Activated CD8-positive, alpha-beta T cell treated with anti-CD3 and anti-CD28 coated beads, Interleukin-2, amount 10 ng/mL, durations not matched to agents 7 days and 5 days (primary cell): ENCODE measurements at regions not wholly inside any gene's neighbourhood (a gene's known extent, or its start where the extent isn't known, plus 50 kb on each side); places are given as distances from the start of the nearest gene placed in this dataset.

Experiments
- ATAC-seq: fragments of 150-1000 bp; cut with Tn5 transposase; one replicate; pipeline ENCODE4 v1.10.0; 2021; ENCODE audit warnings: moderate library complexity
- CTCF ChIA-PET: fragments of 350-600 bp; sonication (Branson Sonifier 250); formaldehyde crosslinking; loops from one replicate; lab custom pipeline; 2021; ENCODE audit warnings: antibody characterized with exemption; lab: Charles Lee
- POLR2A ChIA-PET: fragments of 350-600 bp; sonication (Branson Sonifier 250); formaldehyde crosslinking; loops from one replicate; lab custom pipeline; 2021; ENCODE audit warnings: antibody characterized with exemption; lab: Charles Lee
- DNase-seq: peaks from one replicate; pipeline ENCODE4 v3.0.0-alpha.2; 2020
- H3K27ac Mint-ChIP-seq: one replicate; pipeline ENCODE4 v1.8.0; 2021; ENCODE audit warnings: mild to moderate bottlenecking, mixed read lengths
- H3K27me3 Mint-ChIP-seq: one replicate; pipeline ENCODE4 v1.8.0; 2021; ENCODE audit warnings: low read depth, mixed read lengths
- H3K36me3 Mint-ChIP-seq: one replicate; pipeline ENCODE4 v1.8.0; 2021; ENCODE audit warnings: low read depth, mixed read lengths
- H3K4me1 Mint-ChIP-seq: one replicate; pipeline ENCODE4 v1.8.0; 2021; ENCODE audit warnings: low read depth, mixed read lengths
- H3K4me3 Mint-ChIP-seq: one replicate; pipeline ENCODE4 v1.8.0; 2021; ENCODE audit warnings: mild to moderate bottlenecking, mixed read lengths
- H3K9me3 Mint-ChIP-seq: one replicate; pipeline ENCODE4 v1.8.0; 2022; ENCODE audit warnings: mixed read lengths; ENCODE audit not compliant: insufficient read depth

GRCh38 chr21:38170704-38171682 is 85.8 kb upstream of the KCNJ15 start:
- H3K27ac Mint-ChIP-seq = no peak overlapping the region
- no peak for ATAC-seq
- ChIA-PET POLR2A (no interaction called here), CTCF (interaction anchor here (1.8 to 4.3 kb wide), 2 partner anchors 12 to 181 kb away, joined by 9 to 15 read pairs; no protein-coding TSS in a partner anchor)
- H3K4me1 Mint-ChIP-seq = no peaks in the 10 kb centered on the region
- H3K27me3 Mint-ChIP-seq = no peaks in the 10 kb centered on the region
- DNase-seq = no peak
- H3K9me3 Mint-ChIP-seq = no peaks in the 10 kb centered on the region
- H3K4me3 Mint-ChIP-seq = no peak overlapping the region
- H3K36me3 Mint-ChIP-seq = no peaks in the 10 kb centered on the region

- H3K36me3 Mint-ChIP-seq = no peaks in the 10 kb centered on the region
- H3K4me1 Mint-ChIP-seq = no peaks in the 10 kb centered on the region
These were observed 85.0 kb upstream of the KCNJ15 start for GRCh38 chr21:38171723-38172344.

DNA sequence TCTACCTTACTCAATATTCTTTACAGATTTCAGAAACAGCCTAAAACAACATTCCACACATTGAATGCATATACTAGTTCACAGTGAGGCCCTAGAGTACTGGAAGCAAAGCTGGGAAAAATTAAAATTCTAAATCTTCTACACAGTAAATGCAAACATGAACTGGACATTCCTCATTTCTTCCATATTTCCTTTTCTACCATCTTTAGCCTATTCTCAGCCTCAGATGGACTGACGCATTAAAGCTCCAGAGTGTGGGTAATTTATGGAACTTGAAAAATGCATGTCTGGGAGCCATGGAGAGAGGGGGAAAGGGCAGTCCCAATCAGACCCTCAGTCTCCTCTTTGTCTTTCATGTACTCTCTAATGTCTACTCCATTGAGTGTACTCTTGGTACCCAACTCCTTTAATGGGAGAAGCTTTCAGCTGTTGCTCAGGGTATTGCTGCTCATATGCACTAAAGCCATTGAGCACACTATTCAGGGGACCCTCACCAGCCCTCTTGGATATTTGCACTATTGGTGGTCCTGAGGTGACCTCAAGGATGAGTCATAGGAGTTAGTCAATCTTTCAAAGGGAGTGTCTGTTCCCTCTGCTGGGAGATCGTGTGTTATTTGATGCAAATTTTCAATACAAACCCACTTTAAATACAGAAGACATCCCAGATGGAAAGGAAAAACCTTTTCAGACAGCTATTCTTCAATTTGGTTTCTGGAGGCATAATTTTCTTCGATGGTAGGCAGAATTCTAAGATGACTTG is 83.3 kb upstream of the KCNJ15 start:
- ATAC-seq (no peak), DNase-seq (no peak)
- CTCF ChIA-PET = interaction anchor here (1.5 kb wide), 1 partner anchor 14 kb away, joined by 4 read pairs; no protein-coding TSS in a partner anchor
- Mint-ChIP-seq H3K27ac (no peak overlapping the region), H3K9me3 (no peaks in the 10 kb centered on the region), H3K27me3 (no peaks in the 10 kb centered on the region), H3K4me1 (no peaks in the 10 kb centered on the region), H3K36me3 (no peaks in the 10 kb centered on the region), H3K4me3 (no peak overlapping the region)
- POLR2A ChIA-PET = no interaction called here

More at GRCh38 chr21:38171723-38172344, 85.0 kb upstream of the KCNJ15 start:
- H3K27me3 Mint-ChIP-seq = no peaks in the 10 kb centered on the region
- no peak overlapping the region for H3K4me3 Mint-ChIP-seq
- H3K27ac Mint-ChIP-seq = no peak overlapping the region
- ChIA-PET POLR2A (no interaction called here), CTCF (interaction anchor here (1.8 kb wide), 1 partner anchor 180 kb away, joined by 9 read pairs; no protein-coding TSS in a partner anchor)
- ATAC-seq = no peak
- DNase-seq = no peak
- H3K9me3 Mint-ChIP-seq = no peaks in the 10 kb centered on the region

DNA sequence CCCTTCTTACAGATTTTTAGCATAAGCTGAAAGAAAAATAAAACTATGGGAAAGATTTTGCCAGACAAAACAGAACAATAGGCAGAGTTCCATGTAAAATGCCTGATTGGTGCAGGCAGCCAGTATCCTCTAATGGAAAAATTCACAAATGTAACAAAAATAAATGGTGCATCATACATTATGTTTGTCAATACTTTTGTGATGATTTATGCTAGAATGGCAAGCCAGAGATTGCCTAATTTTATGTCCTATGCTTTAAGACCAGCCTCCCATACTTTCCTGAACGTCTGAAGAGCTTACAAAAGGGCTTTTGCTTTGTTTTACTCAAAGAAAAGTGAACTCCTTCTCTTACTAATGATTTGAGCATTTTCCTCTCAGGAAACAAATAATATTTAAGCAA is 81.5 kb upstream of the KCNJ15 start:
- no peaks in the 10 kb centered on the region for H3K27me3 Mint-ChIP-seq
- H3K27ac Mint-ChIP-seq = no peak overlapping the region
- ChIA-PET POLR2A (no interaction called here), CTCF (no interaction called here)
- H3K4me1 Mint-ChIP-seq = no peaks in the 10 kb centered on the region
- no peak for DNase-seq
- no peak overlapping the region for H3K4me3 Mint-ChIP-seq
- no peaks in the 10 kb centered on the region for H3K9me3 Mint-ChIP-seq
- no peaks in the 10 kb centered on the region for H3K36me3 Mint-ChIP-seq
- ATAC-seq = no peak

DNA sequence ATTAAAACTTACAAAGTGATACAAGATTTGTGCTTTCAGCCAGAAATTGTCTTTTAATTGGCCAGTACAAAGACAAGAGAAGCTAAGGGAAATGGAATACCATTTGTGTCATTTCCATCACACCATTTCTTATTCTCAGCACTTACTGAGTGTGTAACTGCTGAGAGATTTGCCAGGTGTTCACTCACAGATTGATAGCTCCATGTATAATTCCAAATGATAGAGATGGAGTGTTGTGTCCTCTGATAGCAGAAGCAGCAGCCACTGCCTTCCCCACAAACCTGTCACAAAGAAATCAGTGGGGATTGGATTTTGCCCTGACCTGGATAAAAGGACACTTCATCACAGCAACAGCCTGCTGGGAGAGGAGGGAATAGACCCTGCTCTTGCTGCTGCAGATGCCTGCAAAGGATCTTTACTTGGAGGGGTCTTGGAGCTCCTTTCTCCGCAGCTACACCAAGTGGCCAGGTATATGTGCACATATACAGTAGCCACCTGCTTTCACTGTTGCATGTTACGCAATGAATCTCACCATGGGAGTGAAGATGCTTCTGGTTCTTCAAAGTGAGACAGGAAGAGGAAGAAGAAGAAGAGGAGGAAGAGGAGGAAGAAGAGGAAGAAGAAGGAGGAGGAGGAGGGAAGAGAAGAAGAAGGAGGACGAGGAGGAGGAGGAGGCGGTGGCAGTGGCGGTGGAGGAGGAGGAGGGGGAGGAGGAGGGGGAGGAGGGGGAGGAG is 78.7 kb upstream of the KCNJ15 start:
- POLR2A ChIA-PET = no interaction called here
- no peaks in the 10 kb centered on the region for H3K4me1 Mint-ChIP-seq
- CTCF ChIA-PET = no interaction called here

GRCh38 chr21:38178653-38179470 is 77.9 kb upstream of the KCNJ15 start:
- DNase-seq (no peak), ATAC-seq (no peak)
- Mint-ChIP-seq H3K36me3 (no peaks in the 10 kb centered on the region), H3K27ac (no peak overlapping the region), H3K9me3 (no peaks in the 10 kb centered on the region), H3K4me3 (no peak overlapping the region), H3K4me1 (no peaks in the 10 kb centered on the region), H3K27me3 (peaks cover 4% of the 10 kb centered on the region)
- CTCF ChIA-PET = interaction anchor here (1.1 kb wide), 1 partner anchor 173 kb away, joined by 3 read pairs; no protein-coding TSS in a partner anchor
- POLR2A ChIA-PET = no interaction called here

More for the DNA sequence above, 78.7 kb upstream of the KCNJ15 start:
- ATAC-seq (no peak), DNase-seq (no peak)
- H3K4me3 Mint-ChIP-seq = no peak overlapping the region
- no peak overlapping the region for H3K27ac Mint-ChIP-seq
- H3K27me3 Mint-ChIP-seq = peaks cover 4% of the 10 kb centered on the region
- H3K36me3 Mint-ChIP-seq = no peaks in the 10 kb centered on the region
- H3K9me3 Mint-ChIP-seq = no peaks in the 10 kb centered on the region

DNA sequence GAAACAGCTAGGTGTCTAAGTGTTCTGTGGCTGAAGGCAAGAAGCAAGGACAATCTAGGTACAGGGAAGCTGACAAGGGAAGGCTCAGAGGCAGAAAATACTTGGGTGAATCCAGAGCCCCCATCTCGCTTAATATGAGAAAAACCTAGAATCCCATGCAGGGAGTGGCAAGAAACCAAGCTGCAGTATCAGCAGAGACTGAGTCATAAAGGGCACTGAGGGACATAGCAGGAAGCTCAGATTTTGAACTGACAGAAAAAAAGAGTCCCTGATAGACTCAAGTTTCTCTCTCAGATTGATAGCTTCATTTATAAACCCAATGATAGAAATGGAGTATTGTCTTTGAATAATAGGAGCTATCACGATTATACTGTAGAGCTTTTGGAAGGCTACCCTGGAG is 77.3 kb upstream of the KCNJ15 start:
- no peaks in the 10 kb centered on the region for H3K9me3 Mint-ChIP-seq
- ChIA-PET POLR2A (no interaction called here), CTCF (interaction anchor here (1.1 kb wide), 1 partner anchor 173 kb away, joined by 3 read pairs; no protein-coding TSS in a partner anchor)
- no peaks in the 10 kb centered on the region for H3K36me3 Mint-ChIP-seq
- H3K4me3 Mint-ChIP-seq = no peak overlapping the region
- no peak for ATAC-seq
- H3K4me1 Mint-ChIP-seq = no peaks in the 10 kb centered on the region
- DNase-seq = no peak
- no peak overlapping the region for H3K27ac Mint-ChIP-seq
- peaks cover 4% of the 10 kb centered on the region for H3K27me3 Mint-ChIP-seq

GRCh38 chr21:38181096-38181495 is 75.7 kb upstream of the KCNJ15 start:
- no peak overlapping the region for H3K4me3 Mint-ChIP-seq
- ChIA-PET POLR2A (no interaction called here), CTCF (interaction anchor here (1.1 kb wide), 1 partner anchor 22 kb away, joined by 5 read pairs; no protein-coding TSS in a partner anchor)
- no peaks in the 10 kb centered on the region for H3K36me3 Mint-ChIP-seq
- ATAC-seq = no peak
- no peaks in the 10 kb centered on the region for H3K4me1 Mint-ChIP-seq
- H3K27ac Mint-ChIP-seq = no peak overlapping the region
- H3K9me3 Mint-ChIP-seq = no peaks in the 10 kb centered on the region
- H3K27me3 Mint-ChIP-seq = peaks cover 4% of the 10 kb centered on the region
- DNase-seq = no peak

DNA sequence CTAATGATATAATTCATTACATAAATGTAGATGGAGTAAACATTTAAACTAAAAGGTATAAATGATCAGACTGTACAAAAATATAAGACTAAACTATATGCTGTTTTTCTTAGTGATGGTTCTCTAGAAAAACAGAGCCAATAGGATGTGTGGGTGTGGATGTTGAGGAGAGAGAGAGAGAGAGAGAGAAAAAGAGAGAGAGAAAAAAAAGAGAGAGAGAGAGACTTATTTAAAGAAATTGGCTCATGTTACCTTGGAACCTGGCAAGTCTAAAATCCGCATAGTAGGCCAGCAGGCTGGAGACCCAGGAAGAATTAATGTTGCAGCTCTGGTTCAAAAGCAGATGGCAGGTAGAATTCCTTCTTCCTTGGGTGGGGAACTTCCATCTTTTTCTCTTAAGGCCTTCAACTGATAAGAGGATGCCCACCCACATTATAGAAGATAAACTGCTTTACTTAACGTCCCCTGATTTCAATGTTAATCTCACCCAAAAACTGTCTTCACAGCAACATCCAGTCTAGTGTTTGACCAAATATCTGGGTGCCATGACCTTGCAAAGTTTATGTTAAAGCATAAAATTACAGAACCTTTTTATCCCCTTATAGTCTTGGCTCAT is 74.3 kb upstream of the KCNJ15 start:
- ChIA-PET POLR2A (no interaction called here), CTCF (no interaction called here)
- Mint-ChIP-seq H3K4me1 (no peaks in the 10 kb centered on the region), H3K27ac (no peak overlapping the region), H3K4me3 (no peak overlapping the region), H3K36me3 (no peaks in the 10 kb centered on the region), H3K9me3 (no peaks in the 10 kb centered on the region), H3K27me3 (peaks cover 4% of the 10 kb centered on the region)
- ATAC-seq (no peak), DNase-seq (no peak)

- ATAC-seq = no peak
- ChIA-PET CTCF (no interaction called here), POLR2A (no interaction called here)
These were observed 72.8 kb upstream of the KCNJ15 start for GRCh38 chr21:38183961-38184360.

More at GRCh38 chr21:38183961-38184360, 72.8 kb upstream of the KCNJ15 start:
- H3K9me3 Mint-ChIP-seq = no peaks in the 10 kb centered on the region
- no peaks in the 10 kb centered on the region for H3K4me1 Mint-ChIP-seq
- no peak overlapping the region for H3K27ac Mint-ChIP-seq
- DNase-seq = no peak
- H3K36me3 Mint-ChIP-seq = no peaks in the 10 kb centered on the region
- H3K27me3 Mint-ChIP-seq = peaks cover 4% of the 10 kb centered on the region
- H3K4me3 Mint-ChIP-seq = no peak overlapping the region
